Fibroblast of lung (primary cell): ENCODE measurements at regions not wholly inside any gene's neighbourhood (a gene's known extent, or its start where the extent isn't known, plus 50 kb on each side); places are given as distances from the start of the nearest gene placed in this dataset.

Source experiments
- DNase-seq, 2 donors: peaks; one replicate each; pipeline versions ENCODE4 v3.0.0 to v3.0.0-alpha.2; 2010; ENCODE audit warnings: low read depth in 2 of 2
- H2AFZ ChIP-seq: 2 replicates; pipeline ENCODE4 v1.5.1; 2012; ENCODE audit warnings: low read length, control low read depth, inconsistent platforms
- H3K27ac ChIP-seq: 2 replicates; pipeline ENCODE4 v1.5.1; 2011; ENCODE audit warnings: low read length, control low read depth; ENCODE audit not compliant: insufficient read depth
- H3K27me3 ChIP-seq: 2 replicates; pipeline ENCODE4 v1.5.1; 2011; ENCODE audit warnings: mild to moderate bottlenecking, low read length; ENCODE audit not compliant: control insufficient read depth, insufficient read depth
- H3K36me3 ChIP-seq: 2 replicates; pipeline ENCODE4 v1.5.1; 2011; ENCODE audit warnings: low read length; ENCODE audit not compliant: control insufficient read depth, insufficient read depth
- H3K4me1 ChIP-seq: 2 replicates; pipeline ENCODE4 v1.5.1; 2011; ENCODE audit warnings: low read length; ENCODE audit not compliant: control insufficient read depth, insufficient read depth; ENCODE audit errors: extremely low read depth
- H3K4me2 ChIP-seq: 2 replicates; pipeline ENCODE4 v1.5.1; 2011; ENCODE audit warnings: low read length, control low read depth; ENCODE audit not compliant: insufficient read depth; ENCODE audit errors: extremely low read depth
- H3K4me3 ChIP-seq, 4 experiments: fragments of 200-600 bp in 1 of 4; sonication (generic) in 1 of 4; replicated peaks in 1 of 4; 2 replicates each; pipeline ENCODE4 v1.5.1; 2011 to 2016; ENCODE audit warnings: low read length in 4 of 4, low read depth in 3 of 4, mild to moderate bottlenecking in 3 of 4, control low read depth in 2 of 4, inconsistent platforms in 1 of 4, mixed read lengths in 1 of 4; ENCODE audit not compliant: insufficient read depth in 1 of 4; ENCODE audit errors: control extremely low read depth in 1 of 4
- H3K79me2 ChIP-seq: 2 replicates; pipeline ENCODE4 v1.5.1; 2012; ENCODE audit warnings: mild to moderate bottlenecking, low read length, inconsistent platforms; ENCODE audit not compliant: control insufficient read depth, insufficient read depth
- H3K9ac ChIP-seq: 2 replicates; pipeline ENCODE4 v1.5.1; 2011; ENCODE audit warnings: mild to moderate bottlenecking, low read length, control low read depth; ENCODE audit not compliant: insufficient read depth
- H3K9me3 ChIP-seq: 2 replicates; pipeline ENCODE4 v1.5.1; 2012; ENCODE audit warnings: low read depth, low read length; ENCODE audit not compliant: control insufficient read depth, insufficient read depth
- H4K20me1 ChIP-seq: 2 replicates; pipeline ENCODE4 v1.5.1; 2011; ENCODE audit warnings: low read length; ENCODE audit not compliant: control insufficient read depth, insufficient read depth; ENCODE audit errors: extremely low read depth
- CTCF ChIP-seq, 2 donors: IDR thresholded peaks in 1 of 2; conservative IDR thresholded peaks in 1 of 2; 1 replicate in 1 of 2; 2 replicates in 1 of 2; pipeline ENCODE4 v1.5.1; 2011 to 2012; ENCODE audit warnings: low read length in 2 of 2, control low read depth in 1 of 2, inconsistent platforms in 1 of 2, low read depth in 1 of 2, mild to moderate bottlenecking in 1 of 2
- EZH2 ChIP-seq: IDR thresholded peaks from 2 replicates; pipeline ENCODE4 v1.5.1; 2012; ENCODE audit warnings: low read length, control low read depth, mild to moderate bottlenecking; ENCODE audit errors: missing control alignments

GRCh38 chr21:35521293-35521692 is 472.2 kb upstream of the RUNX1 start:
- DNase-seq = no peak
- Histone ChIP-seq H3K9me3 (no peaks in the 10 kb centered on the region), H3K4me3 (no peak overlapping the region), H3K4me1 (peaks cover 3% of the 10 kb centered on the region), H3K9ac (no peak overlapping the region), H3K4me2 (no peak overlapping the region), H3K79me2 (no peaks in the 10 kb centered on the region), H2AFZ (no peak overlapping the region), H3K27me3 (no peaks in the 10 kb centered on the region), H3K36me3 (no peaks in the 10 kb centered on the region), H4K20me1 (no peaks in the 10 kb centered on the region), H3K27ac (no peak overlapping the region)
- no peak for TF ChIP-seq EZH2
- TF ChIP-seq CTCF (conservative IDR thresholded peaks at IDR 0.05 in 1 of 2, IDR thresholded peaks at IDR 0.05 in 1 of 2; ENCODE audit: low read depth in 1 of 2, low read length in 2 of 2) = no peak

GRCh38 chr21:35520856-35521255 is 471.8 kb upstream of the RUNX1 start:
- no peak overlapping the region for H2AFZ ChIP-seq
- no peaks in the 10 kb centered on the region for H4K20me1 ChIP-seq
- H3K4me2 ChIP-seq = no peak overlapping the region
- H3K27me3 ChIP-seq = no peaks in the 10 kb centered on the region
- H3K79me2 ChIP-seq = no peaks in the 10 kb centered on the region
- H3K4me1 ChIP-seq = peaks cover 3% of the 10 kb centered on the region
- no peak overlapping the region for H3K9ac ChIP-seq
- DNase-seq = no peak
- no peak overlapping the region for H3K27ac ChIP-seq
- no peaks in the 10 kb centered on the region for H3K36me3 ChIP-seq
- H3K4me3 ChIP-seq = no peak overlapping the region
- no peaks in the 10 kb centered on the region for H3K9me3 ChIP-seq
- TF ChIP-seq EZH2 = no peak
- TF ChIP-seq CTCF (conservative IDR thresholded peaks at IDR 0.05 in 1 of 2, IDR thresholded peaks at IDR 0.05 in 1 of 2; ENCODE audit: low read depth in 1 of 2, low read length in 2 of 2) = no peak

- H3K36me3 ChIP-seq = no peaks in the 10 kb centered on the region
- DNase-seq = no peak
- H2AFZ ChIP-seq = no peak overlapping the region
These were observed 471.2 kb upstream of the RUNX1 start for GRCh38 chr21:35520302-35520701.

More at GRCh38 chr21:35520302-35520701, 471.2 kb upstream of the RUNX1 start:
- H4K20me1 ChIP-seq = no peaks in the 10 kb centered on the region
- TF ChIP-seq EZH2 = no peak
- no peak for TF ChIP-seq CTCF (conservative IDR thresholded peaks at IDR 0.05 in 1 of 2, IDR thresholded peaks at IDR 0.05 in 1 of 2; ENCODE audit: low read depth in 1 of 2, low read length in 2 of 2)
- H3K4me3 ChIP-seq = no peak overlapping the region
- H3K27me3 ChIP-seq = no peaks in the 10 kb centered on the region
- no peak overlapping the region for H3K27ac ChIP-seq
- H3K4me1 ChIP-seq = peaks cover 2% of the 10 kb centered on the region
- no peak overlapping the region for H3K4me2 ChIP-seq
- no peak overlapping the region for H3K9ac ChIP-seq
- H3K9me3 ChIP-seq = no peaks in the 10 kb centered on the region
- no peaks in the 10 kb centered on the region for H3K79me2 ChIP-seq
